Peyer's patch (tissue), 4 donors: ENCODE measurements at regions not wholly inside any gene's neighbourhood (a gene's known extent, or its start where the extent isn't known, plus 50 kb on each side); places are given as distances from the start of the nearest gene placed in this dataset.

ENCODE experiments used
- DNase-seq, 3 donors: peaks; one replicate each; pipeline ENCODE4 v3.0.0-alpha.2; 2017 to 2019
- H3K27ac ChIP-seq, 4 donors: fragments of 200-600 bp; sonication (generic); one replicate each; pipeline ENCODE4 v1.5.1; 2016 to 2019
- H3K27me3 ChIP-seq, 2 donors: fragments of 200-600 bp; sonication (generic); one replicate each; pipeline ENCODE4 v1.5.1; 2019
- H3K36me3 ChIP-seq, 3 donors: fragments of 200-600 bp; sonication (generic); one replicate each; pipeline ENCODE4 v1.5.1; 2016 to 2019
- H3K4me1 ChIP-seq, 4 donors: fragments of 200-600 bp; sonication (generic); one replicate each; pipeline ENCODE4 v1.5.1; 2016 to 2019
- H3K4me3 ChIP-seq, 4 donors: fragments of 200-600 bp; sonication (generic); 1 replicate in 3 of 4; 2 replicates in 1 of 4; pipeline ENCODE4 v1.5.1; 2016 to 2019; ENCODE audit warnings: mild to moderate bottlenecking in 1 of 4
- H3K9me3 ChIP-seq, 4 donors: fragments of 200-600 bp; sonication (generic); one replicate each; pipeline ENCODE4 v1.5.1; 2016 to 2019; ENCODE audit warnings: mild to moderate bottlenecking in 1 of 4
- CTCF ChIP-seq, 6 experiments: fragments of 450-650 bp in 4 of 6; fragments of 200-600 bp in 2 of 6; sonication (generic) in 1 of 6; IDR thresholded peaks; one replicate each; pipeline ENCODE4 v1.5.1; 2017 to 2019; ENCODE audit warnings: antibody characterized with exemption in 6 of 6, mild to moderate bottlenecking in 3 of 6, moderate library complexity in 1 of 6
- POLR2A ChIP-seq, 2 donors: fragments of 450-650 bp; IDR thresholded peaks; one replicate each; pipeline ENCODE4 v1.5.1; 2017; ENCODE audit warnings: antibody characterized with exemption in 2 of 2, mild to moderate bottlenecking in 2 of 2, moderate library complexity in 2 of 2

- H3K9me3 ChIP-seq = no peaks in the 10 kb centered on the region
- no peaks in the 10 kb centered on the region for H3K4me1 ChIP-seq
- H3K27ac ChIP-seq = no peak overlapping the region
- TF ChIP-seq POLR2A (IDR thresholded peaks at IDR 0.05) (no peak), CTCF (IDR thresholded peaks at IDR 0.05) (no peak)
- H3K4me3 ChIP-seq = no peak overlapping the region
- H3K36me3 ChIP-seq = no peaks in the 10 kb centered on the region
- peak in 1 of 3 donors; percentile 32 for DNase-seq
- no peaks in the 10 kb centered on the region for H3K27me3 ChIP-seq
These were observed 81.7 kb downstream of the YTHDF1 start for GRCh38 chr20:63134201-63134612.

GRCh38 chr20:63133481-63134091, 82.3 kb downstream of the YTHDF1 start:
- Histone ChIP-seq H3K27me3 (no peaks in the 10 kb centered on the region), H3K4me3 (no peak overlapping the region), H3K27ac (no peak overlapping the region), H3K36me3 (no peaks in the 10 kb centered on the region), H3K4me1 (no peaks in the 10 kb centered on the region), H3K9me3 (no peaks in the 10 kb centered on the region)
- peak in 1 of 3 donors; percentile 40 for DNase-seq
- TF ChIP-seq POLR2A (IDR thresholded peaks at IDR 0.05) (no peak), CTCF (IDR thresholded peaks at IDR 0.05) (no peak)

- DNase-seq = peak in 1 of 3 donors; percentile 36
- no peak overlapping the region for H3K4me3 ChIP-seq
- no peaks in the 10 kb centered on the region for H3K27me3 ChIP-seq
- TF ChIP-seq CTCF (IDR thresholded peaks at IDR 0.05) = no peak
- no peak for TF ChIP-seq POLR2A (IDR thresholded peaks at IDR 0.05)
- H3K9me3 ChIP-seq = no peaks in the 10 kb centered on the region
- no peaks in the 10 kb centered on the region for H3K4me1 ChIP-seq
- H3K27ac ChIP-seq = no peak overlapping the region
- H3K36me3 ChIP-seq = no peaks in the 10 kb centered on the region
These were observed 83.0 kb downstream of the YTHDF1 start for GRCh38 chr20:63132715-63133471.

- Histone ChIP-seq H3K4me3 (no peak overlapping the region), H3K9me3 (no peaks in the 10 kb centered on the region), H3K4me1 (no peaks in the 10 kb centered on the region), H3K27ac (no peak overlapping the region), H3K36me3 (no peaks in the 10 kb centered on the region), H3K27me3 (no peaks in the 10 kb centered on the region)
- TF ChIP-seq POLR2A (IDR thresholded peaks at IDR 0.05) (no peak), CTCF (IDR thresholded peaks at IDR 0.05) (no peak)
- peak in 1 of 3 donors; percentile 21 for DNase-seq
These were observed 83.7 kb downstream of the YTHDF1 start for GRCh38 chr20:63132131-63132714.

- Histone ChIP-seq H3K36me3 (no peaks in the 10 kb centered on the region), H3K4me1 (no peaks in the 10 kb centered on the region), H3K4me3 (no peak overlapping the region), H3K27ac (no peak overlapping the region), H3K9me3 (no peaks in the 10 kb centered on the region), H3K27me3 (no peaks in the 10 kb centered on the region)
- TF ChIP-seq CTCF (IDR thresholded peaks at IDR 0.05) (no peak), POLR2A (IDR thresholded peaks at IDR 0.05) (no peak)
- peak in 1 of 3 donors; percentile 23 for DNase-seq
These were observed 85.0 kb downstream of the YTHDF1 start for GRCh38 chr20:63130658-63131577.
